ENCODE measurements at regions not wholly inside any gene's neighbourhood (a gene's known extent, or its start where the extent isn't known, plus 50 kb on each side); places are given as distances from the start of the nearest gene placed in this dataset.

DNA sequence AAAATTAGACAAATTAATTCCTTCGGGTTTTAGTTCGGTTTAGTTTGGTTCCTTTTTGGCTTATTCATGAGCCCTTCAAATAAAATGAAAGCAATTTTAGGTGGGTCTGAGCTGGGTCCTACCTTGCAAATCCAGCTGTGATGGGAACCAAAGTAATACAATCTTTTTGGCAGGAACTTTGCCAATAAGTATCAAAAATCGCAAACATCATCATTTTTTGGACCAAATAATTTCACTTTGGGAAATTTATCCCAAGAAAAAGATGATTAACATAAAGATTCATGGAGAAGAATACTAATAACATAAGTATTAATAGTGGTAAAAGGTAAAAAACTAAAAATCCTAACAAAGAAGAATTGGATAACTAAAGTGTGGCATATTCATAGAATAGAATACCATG lies 67.8 kb upstream of the MYOCD start:
- TF ChIP-seq, protein P1, sequence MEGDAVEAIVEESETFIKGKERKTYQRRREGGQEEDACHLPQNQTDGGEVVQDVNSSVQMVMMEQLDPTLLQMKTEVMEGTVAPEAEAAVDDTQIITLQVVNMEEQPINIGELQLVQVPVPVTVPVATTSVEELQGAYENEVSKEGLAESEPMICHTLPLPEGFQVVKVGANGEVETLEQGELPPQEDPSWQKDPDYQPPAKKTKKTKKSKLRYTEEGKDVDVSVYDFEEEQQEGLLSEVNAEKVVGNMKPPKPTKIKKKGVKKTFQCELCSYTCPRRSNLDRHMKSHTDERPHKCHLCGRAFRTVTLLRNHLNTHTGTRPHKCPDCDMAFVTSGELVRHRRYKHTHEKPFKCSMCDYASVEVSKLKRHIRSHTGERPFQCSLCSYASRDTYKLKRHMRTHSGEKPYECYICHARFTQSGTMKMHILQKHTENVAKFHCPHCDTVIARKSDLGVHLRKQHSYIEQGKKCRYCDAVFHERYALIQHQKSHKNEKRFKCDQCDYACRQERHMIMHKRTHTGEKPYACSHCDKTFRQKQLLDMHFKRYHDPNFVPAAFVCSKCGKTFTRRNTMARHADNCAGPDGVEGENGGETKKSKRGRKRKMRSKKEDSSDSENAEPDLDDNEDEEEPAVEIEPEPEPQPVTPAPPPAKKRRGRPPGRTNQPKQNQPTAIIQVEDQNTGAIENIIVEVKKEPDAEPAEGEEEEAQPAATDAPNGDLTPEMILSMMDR (IDR thresholded peaks at IDR 0.05): no peak
- TF ChIP-seq EZH2 (IDR thresholded peaks at IDR 0.05) (no peak), EZH2phosphoT487 (IDR thresholded peaks at IDR 0.05) (no peak)
- H3K4me2 ChIP-seq: no peak overlapping the region
- no peaks in the 10 kb centered on the region for H3K9me3 Mint-ChIP-seq
- H3K36me3 ChIP-seq: no peaks in the 10 kb centered on the region
- H3K9me3 ChIP-seq (ENCODE audit: low read depth): no peaks in the 10 kb centered on the region
- H3K27me3 Mint-ChIP-seq (ENCODE audit: insufficient read depth, low read depth): no peaks in the 10 kb centered on the region
- no peaks in the 10 kb centered on the region for H3K4me1 ChIP-seq
- no peak overlapping the region for H3K27ac ChIP-seq
- H3K4me1 Mint-ChIP-seq: peaks cover 3% of the 10 kb centered on the region
- DNase-seq (ENCODE audit: low spot score): no peak
- H4K20me1 ChIP-seq (ENCODE audit: low read depth): no peaks in the 10 kb centered on the region
- H3K27me3 ChIP-seq: no peaks in the 10 kb centered on the region
- no peaks in the 10 kb centered on the region for H3K79me2 ChIP-seq (ENCODE audit: low read depth)
- H3K4me3 ChIP-seq: no peak overlapping the region
- no peaks in the 10 kb centered on the region for H3F3A ChIP-seq (ENCODE audit: low read depth)
- no peak overlapping the region for H3K9ac ChIP-seq
- H3K27ac Mint-ChIP-seq: no peak overlapping the region
- no peak overlapping the region for H3K4me3 Mint-ChIP-seq
- no peaks in the 10 kb centered on the region for H3K36me3 Mint-ChIP-seq
- H2AFZ ChIP-seq (replicated peaks): no peak overlapping the region

- no peaks in the 10 kb centered on the region for H3K9me3 Mint-ChIP-seq
- peaks cover 2% of the 10 kb centered on the region for H3K27me3 Mint-ChIP-seq (ENCODE audit: insufficient read depth, low read depth)
- Histone ChIP-seq H3K9me3 (ENCODE audit: low read depth) (no peaks in the 10 kb centered on the region), H2AFZ (replicated peaks) (no peak overlapping the region), H3K9ac (no peak overlapping the region), H3K27ac (no peak overlapping the region), H3K4me2 (no peak overlapping the region), H3K79me2 (ENCODE audit: low read depth) (no peaks in the 10 kb centered on the region), H3K4me1 (no peaks in the 10 kb centered on the region), H3K4me3 (no peak overlapping the region), H3K36me3 (no peaks in the 10 kb centered on the region), H3F3A (ENCODE audit: low read depth) (no peaks in the 10 kb centered on the region), H4K20me1 (ENCODE audit: low read depth) (no peaks in the 10 kb centered on the region), H3K27me3 (no peaks in the 10 kb centered on the region)
- DNase-seq (ENCODE audit: low spot score): no peak
- TF ChIP-seq, protein P1 (IDR thresholded peaks at IDR 0.05): no peak
- TF ChIP-seq EZH2 (IDR thresholded peaks at IDR 0.05) (no peak), EZH2phosphoT487 (IDR thresholded peaks at IDR 0.05) (no peak)
- no peak overlapping the region for H3K4me3 Mint-ChIP-seq
- H3K4me1 Mint-ChIP-seq: peaks cover 3% of the 10 kb centered on the region
- H3K27ac Mint-ChIP-seq: no peak overlapping the region
- H3K36me3 Mint-ChIP-seq: no peaks in the 10 kb centered on the region
Observed at GRCh38 chr17:12599186-12599920, 66.3 kb upstream of the MYOCD start.

DNA sequence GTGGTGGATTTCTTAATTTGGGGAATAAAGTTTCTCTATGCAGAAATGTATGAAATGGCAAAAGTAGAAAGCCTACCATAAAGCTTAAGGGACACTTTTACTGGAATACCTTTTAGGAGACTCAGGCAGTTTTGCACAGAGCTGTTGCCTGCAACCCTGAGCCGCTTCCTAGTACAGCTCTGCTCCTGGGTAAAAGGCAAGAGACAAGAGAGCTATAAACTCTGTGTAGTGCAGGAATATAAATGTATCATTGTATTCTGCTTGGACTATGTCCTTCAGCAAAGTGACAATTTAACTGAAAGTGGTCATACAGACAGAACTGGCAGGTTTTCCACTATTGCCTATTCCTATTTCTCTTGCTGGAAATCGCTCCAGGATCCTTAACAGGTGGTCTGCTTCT lies 65.3 kb upstream of the MYOCD start:
- peaks cover 2% of the 10 kb centered on the region for H3K27me3 Mint-ChIP-seq (ENCODE audit: insufficient read depth, low read depth)
- H3K27ac Mint-ChIP-seq: no peak overlapping the region
- Histone ChIP-seq H3K4me1 (no peaks in the 10 kb centered on the region), H3K4me3 (no peak overlapping the region), H4K20me1 (ENCODE audit: low read depth) (no peaks in the 10 kb centered on the region), H2AFZ (replicated peaks) (no peak overlapping the region), H3K36me3 (no peaks in the 10 kb centered on the region), H3F3A (ENCODE audit: low read depth) (no peaks in the 10 kb centered on the region), H3K27me3 (no peaks in the 10 kb centered on the region), H3K4me2 (no peak overlapping the region), H3K9me3 (ENCODE audit: low read depth) (no peaks in the 10 kb centered on the region), H3K9ac (no peak overlapping the region), H3K27ac (no peak overlapping the region), H3K79me2 (ENCODE audit: low read depth) (no peaks in the 10 kb centered on the region)
- peaks cover 3% of the 10 kb centered on the region for H3K4me1 Mint-ChIP-seq
- no peak for DNase-seq (ENCODE audit: low spot score)
- no peak overlapping the region for H3K4me3 Mint-ChIP-seq
- no peaks in the 10 kb centered on the region for H3K36me3 Mint-ChIP-seq
- no peaks in the 10 kb centered on the region for H3K9me3 Mint-ChIP-seq
- TF ChIP-seq, protein P1 (IDR thresholded peaks at IDR 0.05): no peak
- no peak for TF ChIP-seq EZH2phosphoT487 (IDR thresholded peaks at IDR 0.05)

Measured in neural progenitor cell (in vitro differentiated cells).